K562 (cell line): ENCODE measurements at regions not wholly inside any gene's neighbourhood (a gene's known extent, or its start where the extent isn't known, plus 50 kb on each side); places are given as distances from the start of the nearest gene placed in this dataset.
A peak's percentile ranks its signal among the peaks of the same experiment; 100 is the strongest.

Source experiments
- ATAC-seq: fragments of 200-7000 bp; cut with Tn5 transposase; 3 replicates; pipeline ENCODE4 v1.9.1; 2020; ENCODE audit warnings: moderate library complexity
- BruUV-seq: library from RNA; stranded (reverse); fragments of 400-500 nt; replicated peaks from 2 replicates; lab custom pipeline; 2021; lab: Mats Ljungman, UMichigan
- CTCF ChIA-PET: fragments of 300-600 bp; formaldehyde crosslinking; extraction: SDS; loops from one replicate; lab custom pipeline; 2021; ENCODE audit warnings: low intra/inter-chr PET ratio; lab: Yijun Ruan, JAX
- POLR2A ChIA-PET: fragments of 300-600, 350-650 bp; sonication (Branson Sonifier 250); formaldehyde crosslinking; extraction: SDS; loops from one replicate; lab custom pipeline; 2021; ENCODE audit warnings: antibody characterized with exemption, inconsistent platforms; lab: Yijun Ruan, JAX
- DNase-seq, 4 experiments: peaks; one replicate each; pipeline versions ENCODE4 v3.0.0 to v3.0.0-alpha.2; 2011 to 2018; ENCODE audit warnings: low spot score in 3 of 4, mixed read lengths in 3 of 4; ENCODE audit errors: extremely low read depth in 1 of 4
- FAIRE-seq: peaks from 2 replicates; lab custom pipeline; 2011; peaks lifted over from hg19 to GRCh38; lab: Jason Lieb, UNC
- H2AFZ ChIP-seq: 2 replicates; pipeline ENCODE4 v1.6.0; 2011; ENCODE audit warnings: low read depth, low read length, control low read depth, inconsistent platforms
- H3K27ac ChIP-seq: fragments of 200-600 bp; 3 replicates; pipeline ENCODE4 v1.8.0; 2011; ENCODE audit warnings: low read depth, mild to moderate bottlenecking, control low read depth, inconsistent platforms, low read length, moderate library complexity, mixed read lengths; ENCODE audit errors: extremely low read depth
- H3K27me3 ChIP-seq, 2 experiments: fragments of 300-600 bp in 1 of 2; 2 replicates in 1 of 2; 3 replicates in 1 of 2; pipeline versions ENCODE4 v1.6.0 to v1.8.0; 2011; ENCODE audit warnings: inconsistent platforms in 2 of 2, low read length in 2 of 2, mild to moderate bottlenecking in 1 of 2, mixed read lengths in 1 of 2, moderate library complexity in 1 of 2; ENCODE audit not compliant: control insufficient read depth in 2 of 2, insufficient read depth in 2 of 2
- H3K36me3 ChIP-seq: fragments of 300-600 bp; 3 replicates; pipeline ENCODE4 v1.8.0; 2011; ENCODE audit warnings: mild to moderate bottlenecking, low read length, inconsistent platforms; ENCODE audit not compliant: control insufficient read depth, insufficient read depth
- H3K4me1 ChIP-seq, 2 experiments: fragments of 200-600 bp in 1 of 2; replicated peaks in 1 of 2; 2 replicates in 1 of 2; 3 replicates in 1 of 2; pipeline versions ENCODE4 v1.5.1 to v1.8.0; 2011; ENCODE audit warnings: inconsistent platforms in 2 of 2, low read length in 2 of 2, mild to moderate bottlenecking in 1 of 2, mixed read lengths in 1 of 2, moderate library complexity in 1 of 2; ENCODE audit not compliant: control insufficient read depth in 2 of 2, insufficient read depth in 2 of 2
- H3K4me2 ChIP-seq: 2 replicates; pipeline ENCODE4 v1.6.1; 2011; ENCODE audit warnings: low read length, control low read depth, inconsistent platforms, mixed read lengths; ENCODE audit not compliant: insufficient read depth
- H3K4me3 ChIP-seq: fragments of 200-600 bp; sonication (generic), shearing (Covaris generic); 2 replicates; pipeline ENCODE4 v1.5.1; 2016; ENCODE audit warnings: control low read depth, inconsistent platforms
- H3K79me2 ChIP-seq: fragments of 200-600 bp; 3 replicates; pipeline ENCODE4 v1.8.0; 2011; ENCODE audit warnings: low read length, inconsistent platforms; ENCODE audit not compliant: control insufficient read depth, insufficient read depth
- H3K9ac ChIP-seq, 2 experiments: 2 replicates each; pipeline versions ENCODE4 v1.6.0 to v1.6.1; 2011; ENCODE audit warnings: low read depth in 2 of 2, low read length in 2 of 2, control low read depth in 1 of 2, inconsistent platforms in 1 of 2, mild to moderate bottlenecking in 1 of 2, mixed read lengths in 1 of 2; ENCODE audit not compliant: insufficient read depth in 1 of 2
- H3K9me1 ChIP-seq: one replicate; pipeline ENCODE4 v1.6.0; 2011; ENCODE audit warnings: inconsistent platforms, mild to moderate bottlenecking, low read length, moderate library complexity; ENCODE audit not compliant: control insufficient read depth, insufficient read depth
- H3K9me3 ChIP-seq: replicated peaks from 2 replicates; pipeline ENCODE4 v1.5.1; 2011; ENCODE audit warnings: low read depth, low read length, inconsistent platforms; ENCODE audit not compliant: control insufficient read depth, insufficient read depth
- H4K20me1 ChIP-seq: replicated peaks from 2 replicates; pipeline ENCODE4 v1.6.1; 2011; ENCODE audit warnings: low read length, inconsistent platforms, mixed read lengths; ENCODE audit not compliant: control insufficient read depth, insufficient read depth
- DMBX1 ChIP-seq: fragments of 250-450 bp; sonication (Bioruptor Pico); IDR thresholded peaks from 2 replicates; pipeline ENCODE4 v1.8.0; 2022; ENCODE audit warnings: inconsistent platforms, mild to moderate bottlenecking, moderate library complexity, borderline replicate concordance
- EHMT2 ChIP-seq: fragments of 450-650 bp; IDR thresholded peaks from 2 replicates; pipeline ENCODE4 v1.6.1; 2018; ENCODE audit warnings: antibody characterized with exemption
- ELF4 ChIP-seq: fragments of 450-650 bp; formaldehyde crosslinking; IDR thresholded peaks from 2 replicates; pipeline ENCODE4 v1.4.0; 2022; ENCODE audit warnings: missing genetic modification characterization
- HCFC1 ChIP-seq: IDR thresholded peaks from 2 replicates; pipeline ENCODE4 v1.6.1; 2012; ENCODE audit warnings: low read depth, low read length, improper control_type of control experiment
- MIER1 ChIP-seq: fragments of 450-650 bp; IDR thresholded peaks from 2 replicates; pipeline ENCODE4 v1.6.1; 2016; ENCODE audit warnings: antibody characterized with exemption, mild to moderate bottlenecking, low read depth
- NR3C1 ChIP-seq: sonication (generic); formaldehyde crosslinking; IDR thresholded peaks from 2 replicates; pipeline ENCODE4 v1.8.1; 2022; ENCODE audit warnings: missing genetic modification reagents
- SIRT6 ChIP-seq: IDR thresholded peaks from one replicate; pipeline ENCODE4 v1.6.1; 2012; ENCODE audit warnings: low read depth, mild to moderate bottlenecking, control low read depth, inconsistent platforms, low read length, moderate library complexity
- SMARCA5 ChIP-seq: fragments of 450-650 bp; IDR thresholded peaks from 2 replicates; pipeline ENCODE4 v1.6.1; 2016
- ZNF24 ChIP-seq: fragments of 450-650 bp; IDR thresholded peaks from 2 replicates; pipeline ENCODE4 v1.6.1; 2016
- ZNF3 ChIP-seq: fragments of 250-450 bp; sonication (Bioruptor Pico); IDR thresholded peaks from 2 replicates; pipeline ENCODE4 v1.5.0; 2021; ENCODE audit warnings: mild to moderate bottlenecking, moderate library complexity
- WGBS: fragments of 100-300 bp; shearing (Covaris generic); methylation state at CpG from one replicate; pipeline ENCODE4 v1.1.6; 2016; ENCODE audit warnings: low coverage, mixed read lengths; ENCODE audit not compliant: insufficient coverage; ENCODE audit errors: missing lambda C conversion rate; 5-methylcytosine and 5-hydroxymethylcytosine counted together
- in situ Hi-C: fragments of 300-500 bp; cut with MboI; formaldehyde crosslinking; loops from 4 replicates; pipeline ENCODE4 v1.15.0; 2018; ENCODE audit warnings: inconsistent platforms, mixed read lengths
- intact Hi-C: fragments of 100-400 bp; cut with micrococcal nuclease; formaldehyde crosslinking; loops from 2 replicates; pipeline ENCODE4 v1.14.2; 2022
- TF ChIP-seq, protein P1 (sequence below), 2 experiments: fragments of 450-650 bp; IDR thresholded peaks; 2 replicates each; pipeline ENCODE4 v1.6.1; 2018; ENCODE audit warnings: mild to moderate bottlenecking in 2 of 2, low read depth in 1 of 2; ENCODE audit not compliant: partially characterized antibody in 2 of 2
- TF ChIP-seq, protein P2 (sequence below): sonication (generic); formaldehyde crosslinking; IDR thresholded peaks from 2 replicates; pipeline ENCODE4 v1.8.0; 2022; ENCODE audit warnings: missing genetic modification reagents, mild to moderate bottlenecking, moderate library complexity, borderline replicate concordance

DNA sequence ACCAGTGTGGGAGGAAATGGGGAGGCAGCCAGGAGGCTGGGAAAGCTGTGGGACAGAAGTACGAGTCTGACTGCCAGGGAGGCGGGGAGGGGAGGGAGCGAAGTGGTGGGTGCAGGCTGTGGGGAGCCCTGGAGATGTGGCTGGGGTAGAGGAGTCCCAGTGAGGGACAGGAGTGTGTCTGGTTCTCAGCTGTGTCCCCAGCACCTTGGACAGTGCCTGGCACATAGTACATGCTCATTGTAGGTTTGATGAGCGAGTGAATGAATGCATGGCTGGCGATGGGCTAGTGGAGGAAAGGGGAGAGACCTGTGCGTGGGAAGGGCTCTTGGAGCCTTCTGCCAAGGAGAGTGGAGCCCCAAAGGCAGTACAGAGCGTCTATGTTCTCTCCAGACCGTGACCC lies 104.1 kb downstream of the SIK1 start:
- CTCF ChIA-PET, result no interaction called here
- peak in 1 of 4 experiments; percentile 19 for DNase-seq
- Histone ChIP-seq H3K4me1 (peaks cover 0 to 24% of the 10 kb centered on the region in 2 experiments; a peak in 3 of 5 replicates), H3K4me3 (no peak overlapping the region), H3K27ac (no peak overlapping the region), H3K27me3 (peaks cover 41 to 83% of the 10 kb centered on the region in 2 experiments; a peak in 4 of 5 replicates), H3K9me1 (no peaks in the 10 kb centered on the region), H3K4me2 (no peak overlapping the region), H2AFZ (no peak overlapping the region), H3K9ac (no peak overlapping the region), H3K79me2 (no peaks in the 10 kb centered on the region), H3K36me3 (no peaks in the 10 kb centered on the region), H3K9me3 (no peaks in the 10 kb centered on the region), H4K20me1 (peaks cover 24% of the 10 kb centered on the region; the same call in 1 of the 2 replicates)
- BruUV-seq, result no TSS peak
- POLR2A ChIA-PET, result interaction anchor here (1.0 kb wide), 1 partner anchor 30 kb away, joined by 3 read pairs; no protein-coding TSS in a partner anchor
- intact Hi-C loops (no loop called here), in situ Hi-C loops (no loop called here)
- 0% methylated on average over 7 of the region's 8 CpGs for WGBS
- FAIRE-seq, result no peak
- peak; percentile 47; the same call in 2 of the 3 replicates for ATAC-seq
- TF ChIP-seq, protein P1, sequence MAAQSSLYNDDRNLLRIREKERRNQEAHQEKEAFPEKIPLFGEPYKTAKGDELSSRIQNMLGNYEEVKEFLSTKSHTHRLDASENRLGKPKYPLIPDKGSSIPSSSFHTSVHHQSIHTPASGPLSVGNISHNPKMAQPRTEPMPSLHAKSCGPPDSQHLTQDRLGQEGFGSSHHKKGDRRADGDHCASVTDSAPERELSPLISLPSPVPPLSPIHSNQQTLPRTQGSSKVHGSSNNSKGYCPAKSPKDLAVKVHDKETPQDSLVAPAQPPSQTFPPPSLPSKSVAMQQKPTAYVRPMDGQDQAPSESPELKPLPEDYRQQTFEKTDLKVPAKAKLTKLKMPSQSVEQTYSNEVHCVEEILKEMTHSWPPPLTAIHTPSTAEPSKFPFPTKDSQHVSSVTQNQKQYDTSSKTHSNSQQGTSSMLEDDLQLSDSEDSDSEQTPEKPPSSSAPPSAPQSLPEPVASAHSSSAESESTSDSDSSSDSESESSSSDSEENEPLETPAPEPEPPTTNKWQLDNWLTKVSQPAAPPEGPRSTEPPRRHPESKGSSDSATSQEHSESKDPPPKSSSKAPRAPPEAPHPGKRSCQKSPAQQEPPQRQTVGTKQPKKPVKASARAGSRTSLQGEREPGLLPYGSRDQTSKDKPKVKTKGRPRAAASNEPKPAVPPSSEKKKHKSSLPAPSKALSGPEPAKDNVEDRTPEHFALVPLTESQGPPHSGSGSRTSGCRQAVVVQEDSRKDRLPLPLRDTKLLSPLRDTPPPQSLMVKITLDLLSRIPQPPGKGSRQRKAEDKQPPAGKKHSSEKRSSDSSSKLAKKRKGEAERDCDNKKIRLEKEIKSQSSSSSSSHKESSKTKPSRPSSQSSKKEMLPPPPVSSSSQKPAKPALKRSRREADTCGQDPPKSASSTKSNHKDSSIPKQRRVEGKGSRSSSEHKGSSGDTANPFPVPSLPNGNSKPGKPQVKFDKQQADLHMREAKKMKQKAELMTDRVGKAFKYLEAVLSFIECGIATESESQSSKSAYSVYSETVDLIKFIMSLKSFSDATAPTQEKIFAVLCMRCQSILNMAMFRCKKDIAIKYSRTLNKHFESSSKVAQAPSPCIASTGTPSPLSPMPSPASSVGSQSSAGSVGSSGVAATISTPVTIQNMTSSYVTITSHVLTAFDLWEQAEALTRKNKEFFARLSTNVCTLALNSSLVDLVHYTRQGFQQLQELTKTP (IDR thresholded peaks at IDR 0.05; ENCODE audit: low read depth in 1 of 2, partially characterized antibody in 2 of 2), result peak in 1 of 2 experiments; percentile 53
- TF ChIP-seq MIER1 (peak; percentile 89), ZNF24 (peak; percentile 67; the same call in 1 of the 2 replicates), SMARCA5 (peak; percentile 24; the same call in 1 of the 2 replicates), DMBX1 (peak; percentile 25; the same call in 1 of the 2 replicates), SIRT6 (no peak), HCFC1 (no peak), EHMT2 (peak; percentile 93), ZNF3 (CRISPR knock-in tag) (peak; percentile 95), NR3C1 (CRISPR knock-in tag) (no peak), ELF4 (CRISPR knock-in tag) (no peak)
- TF ChIP-seq, protein P2, sequence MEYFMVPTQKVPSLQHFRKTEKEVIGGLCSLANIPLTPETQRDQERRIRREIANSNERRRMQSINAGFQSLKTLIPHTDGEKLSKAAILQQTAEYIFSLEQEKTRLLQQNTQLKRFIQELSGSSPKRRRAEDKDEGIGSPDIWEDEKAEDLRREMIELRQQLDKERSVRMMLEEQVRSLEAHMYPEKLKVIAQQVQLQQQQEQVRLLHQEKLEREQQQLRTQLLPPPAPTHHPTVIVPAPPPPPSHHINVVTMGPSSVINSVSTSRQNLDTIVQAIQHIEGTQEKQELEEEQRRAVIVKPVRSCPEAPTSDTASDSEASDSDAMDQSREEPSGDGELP (CRISPR knock-in tag), result peak; percentile 54
